GM21717 (cell line): ENCODE measurements at regions not wholly inside any gene's neighbourhood (a gene's known extent, or its start where the extent isn't known, plus 50 kb on each side); places are given as distances from the start of the nearest gene placed in this dataset.
"Not testable (repeated sequence)": the region's sequence is repeated elsewhere in the genome, so short reads cannot be mapped to it uniquely, and the experiment has no call there.

Experiments
- ATAC-seq: cut with Tn5 transposase; IDR thresholded peaks from one replicate; pipeline ENCODE4 v1.9.1; 2021; ENCODE audit warnings: mild to moderate bottlenecking, moderate library complexity; ENCODE audit not compliant: unreplicated experiment

DNA sequence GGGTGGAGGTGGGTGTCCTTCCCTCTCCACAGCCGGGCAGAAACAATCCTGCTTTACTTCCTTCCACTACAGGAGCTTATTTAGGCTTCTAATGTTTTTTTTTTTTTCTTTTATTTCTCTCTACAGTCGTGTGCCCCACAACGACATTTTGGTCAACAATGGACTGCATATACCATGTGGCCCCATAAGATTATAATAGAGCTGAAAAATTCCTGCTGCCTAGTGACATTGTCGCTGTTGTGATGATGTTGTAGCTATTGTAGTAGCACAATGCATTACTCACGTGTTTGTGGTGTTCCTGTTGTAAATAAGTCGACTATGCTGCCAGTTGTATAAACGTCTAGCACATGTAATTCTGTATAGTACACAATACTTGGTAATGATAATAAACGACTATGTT lies 153.7 kb downstream of the IL20RB start:
- no peak for ATAC-seq

DNA sequence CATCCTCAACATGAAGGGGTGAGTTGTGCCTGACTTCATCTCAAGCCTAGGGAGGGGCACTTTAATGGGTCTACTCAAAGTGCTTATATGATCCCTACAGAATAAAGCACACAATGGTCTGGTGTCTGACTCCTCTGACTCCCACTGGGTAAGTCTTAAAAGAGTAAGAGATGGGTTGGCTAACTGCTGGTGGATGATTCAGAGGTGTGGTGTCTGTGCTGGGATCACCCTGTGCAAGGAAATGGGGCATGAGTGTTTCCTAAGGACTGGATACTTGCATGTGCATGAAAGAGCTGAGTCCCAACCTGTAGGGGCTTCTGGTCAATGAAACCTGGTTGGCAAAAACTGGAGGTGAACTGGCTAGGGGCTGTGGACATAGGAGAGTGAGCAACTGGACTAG lies 158.8 kb downstream of the IL20RB start:
- no peak for ATAC-seq

GRCh38 chr3:137121704-137122314 lies 164.0 kb downstream of the IL20RB start:
- ATAC-seq = no peak

GRCh38 chr3:137131081-137131480 lies 173.3 kb downstream of the IL20RB start:
- no peak for ATAC-seq

DNA sequence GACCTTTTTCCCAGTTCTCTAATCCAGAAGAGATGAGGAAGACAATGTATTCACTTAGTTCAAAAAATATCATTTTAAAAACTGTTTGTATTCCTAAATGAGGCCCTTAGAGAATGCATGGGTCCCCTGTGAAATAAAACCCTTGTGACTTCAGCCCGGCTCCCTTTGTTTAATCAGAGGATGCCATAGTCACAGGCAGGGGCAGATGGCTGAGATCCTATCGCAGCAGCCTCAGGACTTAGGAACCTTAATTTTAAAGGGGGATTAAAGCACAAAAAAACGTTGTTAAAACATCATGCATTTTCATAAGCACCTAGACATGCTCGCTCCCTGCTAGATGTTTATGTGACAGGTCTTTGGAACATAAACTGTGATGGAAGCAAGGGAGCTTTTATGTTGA lies 176.6 kb downstream of the IL20RB start:
- no peak for ATAC-seq

- no peak for ATAC-seq
These were observed 190.6 kb downstream of the IL20RB start for GRCh38 chr3:137148406-137148805.

DNA sequence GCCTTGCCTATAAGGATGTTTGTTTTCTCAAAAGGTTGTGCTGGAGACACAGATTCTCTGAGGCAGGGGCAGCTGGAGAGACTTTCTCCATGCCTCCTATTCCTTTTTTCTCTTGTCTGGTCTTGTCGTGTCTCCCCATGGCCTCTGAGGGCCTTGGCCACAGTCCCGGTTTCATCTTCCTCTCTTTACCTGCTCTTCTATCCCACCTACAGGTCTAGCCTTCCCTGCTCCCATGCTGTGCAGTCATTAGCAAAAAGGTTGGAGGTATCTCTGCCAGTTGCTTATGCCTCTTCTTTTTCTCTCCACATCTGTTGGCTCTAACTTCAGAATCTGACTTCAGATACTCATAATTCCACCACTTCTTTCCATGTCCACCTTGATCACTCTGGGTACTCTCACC lies 191.1 kb downstream of the IL20RB start:
- ATAC-seq = no peak

DNA sequence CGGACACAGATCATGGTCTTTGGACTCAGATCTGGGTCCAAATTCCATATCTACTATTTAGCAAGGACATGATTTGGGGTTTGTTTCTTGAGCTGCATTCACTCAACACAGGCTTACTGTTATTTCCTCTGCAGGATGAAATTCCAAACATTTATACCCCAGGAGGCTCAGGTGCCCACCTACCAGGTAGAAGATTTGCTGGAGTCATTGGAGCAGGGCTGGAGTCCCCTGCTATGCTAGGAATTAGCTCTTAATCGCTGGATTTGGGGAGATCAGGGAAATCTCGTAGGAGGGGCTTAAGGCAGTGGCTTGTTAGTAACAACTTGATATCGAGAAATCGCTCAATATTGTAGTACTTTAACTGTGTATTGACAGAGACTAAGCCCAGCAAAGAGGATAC lies 193.0 kb downstream of the IL20RB start:
- no peak for ATAC-seq

GRCh38 chr3:137153046-137153445 lies 195.3 kb downstream of the IL20RB start:
- ATAC-seq = not testable (repeated sequence)

- ATAC-seq = no peak
These were observed 205.6 kb downstream of the IL20RB start for GRCh38 chr3:137163241-137163871.

- ATAC-seq = no peak
These were observed 206.2 kb downstream of the IL20RB start for GRCh38 chr3:137163958-137164357.

- ATAC-seq = no peak
These were observed 207.5 kb downstream of the IL20RB start for GRCh38 chr3:137165117-137165806.

DNA sequence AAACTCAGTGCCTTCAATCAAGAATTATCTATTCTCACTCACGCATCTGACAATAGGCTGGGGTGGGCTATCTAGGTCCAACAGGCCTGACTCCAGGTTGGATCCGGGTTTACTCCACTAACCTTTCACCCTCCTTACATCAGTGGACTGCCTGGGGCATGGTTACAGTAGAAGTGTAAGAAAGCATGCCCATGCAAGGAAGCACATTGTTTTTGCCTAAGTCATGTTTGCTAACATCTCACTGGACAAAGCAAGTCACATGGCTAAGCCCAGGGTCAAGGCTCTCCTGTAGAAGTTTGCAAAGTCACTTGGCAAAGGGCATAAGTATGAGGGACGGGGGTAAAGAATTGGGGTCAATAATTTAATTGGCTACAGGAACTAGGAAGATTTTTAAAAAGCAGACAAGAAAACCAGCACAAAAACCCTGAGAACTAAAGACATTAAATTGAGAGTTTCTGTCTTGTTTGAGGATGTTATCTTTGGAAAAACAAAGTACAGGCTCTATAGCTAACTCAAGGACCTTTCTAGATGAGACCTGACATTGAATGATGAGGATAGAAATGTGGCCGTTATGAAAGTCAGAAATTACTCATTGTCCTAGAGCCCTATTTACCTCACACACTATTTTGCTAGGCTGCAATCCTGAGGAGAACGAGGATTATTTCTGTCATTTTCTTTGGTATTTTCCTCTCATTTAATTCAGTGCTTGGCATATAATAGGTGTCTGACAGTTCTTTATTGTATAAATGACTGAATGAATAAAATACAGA lies 214.2 kb downstream of the IL20RB start:
- no peak for ATAC-seq

DNA sequence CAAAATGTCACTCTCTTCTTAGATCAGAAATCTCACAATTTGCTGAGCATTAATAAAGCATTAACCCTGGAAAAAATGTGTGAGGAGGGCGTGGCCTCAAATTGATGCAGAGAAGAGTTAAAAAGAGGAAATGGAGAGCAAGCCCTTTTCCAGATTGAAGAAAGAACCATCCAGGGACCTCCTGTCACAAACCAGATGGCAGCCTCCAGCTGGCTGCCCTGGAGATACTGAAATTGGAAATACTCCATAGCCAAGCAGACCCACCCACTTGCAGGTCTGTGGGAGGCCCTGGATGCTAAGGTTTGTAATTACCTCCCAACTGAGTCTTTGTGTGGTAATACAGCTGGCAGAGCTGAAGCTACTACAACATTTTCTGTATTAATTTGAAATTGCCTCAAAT lies 214.9 kb downstream of the IL20RB start:
- no peak for ATAC-seq

DNA sequence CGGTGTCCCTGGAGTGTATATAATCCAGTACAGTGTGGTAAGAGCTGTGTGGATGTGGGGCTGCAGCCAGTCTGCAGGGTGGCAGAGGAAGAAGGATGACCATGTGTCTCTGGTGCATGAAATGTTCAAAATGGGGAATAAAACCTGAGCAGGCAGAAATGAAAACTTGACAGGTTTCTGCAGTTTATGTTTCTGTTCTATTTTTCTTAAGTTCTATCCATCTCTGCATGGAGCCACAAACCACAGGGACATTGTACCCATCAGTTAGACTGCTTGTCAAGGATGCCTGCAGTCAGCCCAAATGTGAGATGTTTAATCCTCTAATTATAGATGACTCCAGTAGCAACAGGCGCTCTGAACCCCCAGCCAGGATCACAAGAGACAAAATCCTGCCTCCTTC lies 216.7 kb downstream of the IL20RB start:
- no peak for ATAC-seq

DNA sequence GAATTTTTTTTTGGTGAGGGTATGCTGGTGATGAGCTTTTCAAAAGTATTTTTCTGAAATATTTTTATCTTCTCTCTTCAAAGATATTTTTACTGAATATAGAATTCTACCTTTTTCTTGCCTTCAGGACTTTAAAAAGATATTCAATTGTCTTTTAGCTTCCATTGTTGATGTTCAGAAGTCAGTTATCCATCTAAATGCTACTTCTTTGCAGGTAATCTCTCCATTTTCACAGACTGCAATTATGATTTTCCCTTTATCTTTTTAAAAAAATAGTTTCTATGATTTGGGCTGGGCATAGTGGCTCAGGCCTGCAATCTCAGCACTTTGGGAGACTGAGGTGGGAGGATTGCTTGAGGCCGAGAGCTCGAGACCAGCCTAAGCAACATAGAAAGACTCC lies 222.4 kb downstream of the IL20RB start:
- no peak for ATAC-seq

DNA sequence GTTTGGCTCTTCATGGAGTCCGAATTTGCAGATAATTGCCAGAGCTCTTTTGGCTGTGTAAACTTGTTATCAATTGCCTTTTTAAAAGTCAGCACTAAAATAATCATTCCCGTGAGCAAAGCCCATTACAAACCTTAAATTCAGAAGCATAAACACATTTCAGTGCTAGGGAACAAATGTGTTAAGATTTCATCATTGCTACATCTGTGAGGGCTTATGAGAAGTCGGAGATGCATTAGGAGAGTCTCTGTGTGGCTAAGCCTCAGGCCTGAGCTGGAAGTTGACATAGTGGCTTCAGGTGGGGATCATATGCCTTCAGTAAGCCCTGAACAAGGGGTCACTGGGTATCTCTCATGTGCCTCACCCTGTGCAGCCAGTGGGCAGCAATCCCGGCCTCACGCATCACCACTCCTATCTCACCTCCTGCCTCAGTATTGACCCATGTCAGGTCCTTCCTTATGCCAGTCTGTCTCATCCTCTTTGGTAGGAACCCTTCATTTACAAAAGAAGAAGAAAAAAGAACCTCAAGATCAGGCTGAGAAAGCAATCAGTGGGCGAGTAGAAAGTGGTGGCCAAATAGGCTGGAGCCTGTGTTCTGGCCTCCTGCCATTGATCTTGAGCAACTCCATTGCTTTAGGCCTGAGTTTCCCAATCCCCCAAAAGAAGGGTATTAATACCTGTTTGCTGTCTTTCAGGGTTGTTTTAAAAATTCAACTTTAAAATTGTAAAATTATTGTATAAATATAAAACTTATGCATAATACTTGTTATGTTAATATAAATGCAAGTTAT lies 233.5 kb downstream of the IL20RB start:
- no peak for ATAC-seq

DNA sequence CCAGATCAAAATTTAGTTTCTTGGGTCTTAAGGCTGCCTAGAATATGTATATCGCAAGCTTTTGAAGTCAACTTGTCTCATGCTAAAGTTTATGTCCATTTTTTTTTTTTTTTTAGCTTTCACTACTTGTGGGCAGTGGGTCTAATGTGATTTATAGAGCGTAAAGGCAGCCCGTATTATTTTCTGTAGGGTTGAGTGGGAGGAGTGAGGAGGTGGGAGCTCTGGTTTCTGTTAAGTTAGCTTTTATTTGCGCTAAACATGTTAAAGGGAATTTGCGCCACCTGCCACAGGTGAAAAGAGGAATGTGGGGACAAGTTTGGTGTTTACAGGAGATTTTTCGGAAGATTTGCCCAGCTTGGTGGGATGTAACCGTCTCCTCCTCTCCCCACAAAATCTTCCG lies 234.2 kb downstream of the IL20RB start:
- ATAC-seq = no peak

DNA sequence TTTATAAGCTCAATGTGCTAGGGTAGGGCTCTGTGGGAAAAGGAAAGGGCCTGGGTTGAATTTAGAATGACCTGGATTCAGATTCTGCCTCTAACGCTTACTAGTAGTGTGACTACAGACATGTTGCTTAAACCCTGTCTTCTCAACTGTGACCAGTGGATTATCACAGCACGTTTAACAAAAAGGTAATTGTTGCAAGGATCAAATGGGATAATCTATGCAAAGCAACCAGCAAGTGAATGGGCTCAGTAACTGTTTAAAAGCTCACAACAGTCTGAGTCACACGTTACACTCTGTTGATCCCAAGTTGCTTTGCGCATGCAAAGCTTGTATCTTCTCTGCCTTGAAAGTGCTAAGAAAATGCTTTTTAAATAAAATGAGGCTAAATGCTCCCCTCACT lies 236.5 kb downstream of the IL20RB start:
- no peak for ATAC-seq

- not testable (repeated sequence) for ATAC-seq
These were observed 240.6 kb downstream of the IL20RB start for GRCh38 chr3:137198374-137198773.

- ATAC-seq = no peak
These were observed 241.9 kb downstream of the IL20RB start for GRCh38 chr3:137199678-137200077.
